AML-193 (cell line): ENCODE measurements at regions not wholly inside any gene's neighbourhood (a gene's known extent, or its start where the extent isn't known, plus 50 kb on each side); places are given as distances from the start of the nearest gene placed in this dataset.
A peak's percentile ranks its signal among the peaks of the same experiment; 100 is the strongest.
"Not testable (repeated sequence)": the region's sequence is repeated elsewhere in the genome, so short reads cannot be mapped to it uniquely, and the experiment has no call there.

Experiments used
- DNase-seq, 2 experiments: peaks; one replicate each; lab custom pipeline; 2025; lab: John Stamatoyannopoulos, UW

DNA sequence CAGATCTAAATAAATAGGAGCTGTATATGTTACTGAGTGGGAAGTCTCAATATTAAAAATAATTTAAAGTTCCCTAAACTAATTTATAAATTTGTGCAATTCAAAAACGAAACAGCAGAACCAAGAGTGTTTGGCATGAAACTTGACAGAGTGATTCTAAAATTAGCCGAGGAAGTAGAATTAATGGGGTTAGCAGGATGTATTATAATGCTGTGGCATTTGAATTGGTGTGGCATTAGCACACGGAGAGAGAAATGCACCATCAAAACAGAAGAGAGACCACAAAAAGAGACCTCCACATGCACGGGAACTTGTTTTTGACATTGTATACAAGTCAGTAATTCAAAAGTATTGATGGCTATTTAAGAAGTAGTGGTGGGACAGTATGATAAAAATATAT lies 366.0 kb upstream of the RGS6 start:
- DNase-seq: no peak

DNA sequence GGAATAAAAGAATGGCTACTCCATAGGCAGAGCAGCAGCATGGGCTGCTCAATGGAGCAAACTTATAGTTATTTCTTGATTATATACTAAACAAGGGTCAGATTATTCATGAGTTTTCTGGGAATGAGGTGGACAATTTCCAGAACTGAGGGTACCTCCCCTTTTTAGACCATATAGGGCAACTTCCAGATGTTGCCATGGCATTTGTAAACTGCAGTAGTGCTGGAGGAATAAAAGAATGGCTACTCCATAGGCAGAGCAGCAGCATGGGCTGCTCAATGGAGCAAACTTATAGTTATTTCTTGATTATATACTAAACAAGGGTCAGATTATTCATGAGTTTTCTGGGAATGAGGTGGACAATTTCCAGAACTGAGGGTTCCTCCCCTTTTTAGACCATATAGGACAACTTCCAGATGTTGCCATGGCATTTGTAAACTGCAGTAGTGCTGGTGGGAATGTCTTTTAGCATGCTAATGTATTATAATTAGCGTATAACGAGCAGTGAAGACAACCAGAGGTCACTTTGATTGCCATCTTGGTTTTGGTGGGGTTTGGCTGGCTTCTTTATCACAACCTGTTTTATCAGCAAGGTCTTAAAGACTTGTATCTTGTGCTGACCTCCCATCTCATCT lies 364.6 kb upstream of the RGS6 start:
- DNase-seq: not testable (repeated sequence)

DNA sequence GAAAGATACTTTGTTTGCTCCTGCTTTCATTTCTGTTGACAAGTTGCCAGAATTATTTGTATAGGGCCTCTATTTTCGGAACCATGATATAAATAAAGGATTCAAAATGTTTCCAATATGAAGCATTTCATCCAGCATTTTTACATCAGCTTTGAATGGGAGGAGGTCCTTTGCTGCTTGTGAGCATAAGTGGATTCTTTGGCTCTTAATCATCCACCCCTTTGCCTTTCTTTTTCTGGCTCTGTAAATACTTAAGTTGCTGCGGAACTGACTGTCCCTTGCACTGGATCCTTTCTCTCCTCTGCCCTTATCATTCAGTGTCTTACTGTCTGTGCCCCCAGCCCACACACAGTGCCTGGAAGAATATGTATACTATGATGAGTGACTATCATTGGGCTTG lies 357.3 kb upstream of the RGS6 start:
- DNase-seq: no peak

DNA sequence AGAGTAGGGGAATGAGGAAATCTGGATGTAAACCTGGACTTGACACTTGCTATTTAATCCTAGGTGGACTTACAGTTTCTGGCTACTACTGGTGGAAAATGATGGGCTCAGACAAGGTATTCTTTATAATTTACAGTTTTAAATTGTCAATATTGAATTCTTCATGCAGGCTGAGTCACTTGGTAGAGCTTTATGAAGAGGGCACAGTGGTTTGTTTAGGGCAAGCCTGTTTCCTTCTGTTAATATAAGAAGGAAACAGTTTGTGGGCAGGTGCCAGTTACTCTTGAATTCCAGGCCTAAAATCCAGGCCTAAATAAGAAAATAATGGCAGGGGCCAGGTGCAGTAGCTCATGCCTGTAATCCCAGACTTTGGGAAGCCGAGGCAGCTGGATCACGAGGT lies 355.8 kb upstream of the RGS6 start:
- DNase-seq: no peak

DNA sequence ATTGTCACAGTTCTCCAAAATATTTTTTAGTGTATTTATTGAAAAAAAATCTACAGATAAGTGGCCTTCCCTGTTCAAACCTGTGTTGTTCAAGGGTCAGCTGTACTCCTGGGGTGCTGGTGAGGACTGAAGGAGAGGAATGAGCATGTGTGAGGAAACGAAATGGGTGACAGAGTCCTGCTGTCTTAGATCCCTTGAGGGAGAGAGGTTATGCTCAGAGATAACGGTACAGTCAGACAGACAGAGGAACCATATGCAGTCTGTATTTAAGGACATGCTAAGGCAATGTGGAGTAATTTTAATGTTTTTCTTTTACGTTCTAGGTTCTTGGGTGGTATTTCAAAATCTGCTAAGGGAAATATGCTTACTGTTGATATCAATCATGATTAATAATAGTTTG lies 352.9 kb upstream of the RGS6 start:
- no peak for DNase-seq

DNA sequence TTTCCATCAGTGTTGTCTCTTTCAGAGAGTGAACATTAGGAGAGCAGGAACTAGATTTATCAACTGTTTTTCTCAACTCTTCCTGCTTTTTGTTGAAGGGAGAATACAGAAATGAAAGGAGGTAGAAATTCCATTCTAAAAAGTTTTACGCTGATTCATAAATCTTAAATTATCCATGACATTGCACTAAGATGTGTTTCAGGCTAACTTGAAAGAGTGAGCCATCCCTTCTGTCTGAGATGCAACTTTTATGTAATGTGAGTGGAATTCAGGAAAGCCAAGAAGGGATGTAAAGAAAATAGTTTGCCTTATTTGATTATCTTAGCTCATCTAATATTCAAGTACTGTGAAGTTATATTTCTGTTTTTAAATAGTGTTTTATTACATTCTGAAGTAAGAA lies 349.5 kb upstream of the RGS6 start:
- no peak for DNase-seq

DNA sequence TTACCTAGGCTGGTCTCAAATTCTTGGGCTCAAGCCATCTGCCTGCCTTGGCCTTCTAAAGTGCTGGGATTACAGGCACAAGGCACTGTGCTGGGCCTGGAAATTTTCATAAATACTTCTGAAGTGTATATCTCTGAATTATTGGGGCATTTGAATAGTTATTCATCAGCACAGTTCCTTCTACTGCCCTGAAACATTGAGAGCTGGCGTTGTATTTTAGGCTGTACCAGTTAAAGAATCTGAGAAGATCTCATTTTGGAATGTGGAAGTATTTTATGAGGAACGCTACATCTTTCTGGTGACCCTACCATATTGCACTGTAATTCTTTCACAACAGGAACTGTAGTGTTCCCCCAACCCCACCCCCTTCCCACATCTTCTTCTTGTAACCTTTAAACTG lies 349.0 kb upstream of the RGS6 start:
- peak; percentile 63 to 67 for DNase-seq

DNA sequence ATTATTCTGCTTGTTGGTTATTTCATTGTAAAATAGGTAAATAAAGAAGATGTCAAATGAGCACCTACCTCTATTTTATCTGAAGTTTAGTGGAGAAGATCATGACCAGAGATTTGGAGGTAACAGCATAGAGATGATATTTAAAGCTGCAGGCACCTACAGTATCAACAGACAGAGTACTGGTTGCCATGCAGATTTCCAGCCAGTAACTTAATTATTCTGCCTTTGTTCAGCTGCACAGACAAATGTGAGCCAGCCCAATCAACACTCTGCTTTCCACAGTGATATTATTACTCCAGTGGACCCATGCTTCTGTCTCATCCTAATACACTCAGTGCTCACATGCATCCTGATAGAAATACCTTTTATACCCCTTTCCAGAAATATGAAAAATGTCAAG lies 348.5 kb upstream of the RGS6 start:
- no peak for DNase-seq

DNA sequence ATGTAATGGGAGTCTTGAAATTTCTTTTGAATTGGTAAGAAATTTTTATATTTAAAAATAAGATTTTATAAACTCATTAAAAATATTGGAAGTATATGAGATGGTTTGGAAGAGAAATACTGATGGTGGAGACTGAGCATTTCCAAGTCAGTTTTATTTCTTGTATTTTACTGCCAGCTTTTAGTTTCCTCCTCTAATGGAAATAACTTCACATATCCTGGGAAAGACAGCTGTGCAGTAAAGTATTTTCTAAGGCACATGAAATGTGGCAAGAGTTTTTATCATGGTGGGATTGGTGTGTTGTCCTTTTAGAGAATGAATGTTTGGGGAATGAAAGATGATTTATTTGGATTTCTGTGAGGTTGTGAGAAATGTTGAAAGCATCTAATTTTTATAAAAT lies 346.9 kb upstream of the RGS6 start:
- DNase-seq: no peak

DNA sequence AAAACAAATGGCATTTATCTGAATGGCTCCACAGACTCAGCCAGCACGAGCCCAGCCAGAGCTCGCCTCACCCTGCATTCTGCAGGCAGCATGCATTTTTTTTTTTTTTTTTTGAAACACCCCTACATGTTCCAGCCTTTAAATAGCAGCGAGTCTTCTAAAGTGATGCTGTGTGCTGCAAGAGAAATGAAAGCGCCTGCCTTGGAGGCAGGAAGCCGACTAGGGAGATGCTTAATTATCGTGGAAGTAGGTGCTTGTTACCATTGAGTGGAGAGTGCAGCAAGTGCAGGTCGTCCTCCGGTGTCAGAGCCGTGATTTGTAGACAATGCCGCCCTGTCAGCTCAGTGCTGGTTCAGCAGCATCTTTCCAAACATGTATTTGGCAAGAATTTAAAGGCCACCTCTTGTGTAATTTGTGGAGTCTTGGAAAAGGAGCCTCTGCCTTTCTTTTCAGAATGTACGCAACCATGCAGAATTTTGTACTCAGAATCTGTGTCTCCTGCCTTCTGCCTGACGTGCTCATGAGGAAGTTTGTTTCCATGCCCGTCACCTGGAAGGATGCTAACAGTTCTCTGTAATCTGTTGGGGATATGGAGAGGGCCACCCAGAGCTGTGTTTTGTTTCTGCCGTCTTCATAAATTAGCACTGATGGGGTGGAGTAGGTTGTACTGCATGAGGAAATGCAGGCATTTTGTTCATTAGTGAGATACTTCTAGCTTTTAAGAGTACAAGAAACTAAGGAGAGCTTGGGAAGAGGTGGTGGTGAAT lies 345.9 kb upstream of the RGS6 start:
- no peak for DNase-seq

DNA sequence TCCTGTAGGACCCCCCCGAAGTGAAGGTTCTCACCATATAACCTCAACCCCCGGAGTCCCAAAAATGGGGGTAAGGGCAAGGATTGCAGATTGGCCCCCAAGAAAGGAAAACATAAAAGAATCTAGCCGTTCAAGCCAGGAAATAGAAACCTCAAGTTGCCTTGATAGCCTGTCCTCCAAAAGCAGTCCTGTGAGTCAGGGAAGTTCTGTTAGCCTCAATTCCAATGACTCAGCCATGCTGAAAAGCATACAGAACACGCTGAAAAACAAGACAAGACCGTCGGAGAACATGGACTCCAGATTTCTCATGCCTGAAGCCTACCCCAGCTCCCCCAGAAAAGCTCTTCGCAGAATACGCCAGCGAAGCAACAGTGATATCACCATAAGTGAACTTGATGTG lies 344.2 kb upstream of the RGS6 start:
- no peak for DNase-seq

DNA sequence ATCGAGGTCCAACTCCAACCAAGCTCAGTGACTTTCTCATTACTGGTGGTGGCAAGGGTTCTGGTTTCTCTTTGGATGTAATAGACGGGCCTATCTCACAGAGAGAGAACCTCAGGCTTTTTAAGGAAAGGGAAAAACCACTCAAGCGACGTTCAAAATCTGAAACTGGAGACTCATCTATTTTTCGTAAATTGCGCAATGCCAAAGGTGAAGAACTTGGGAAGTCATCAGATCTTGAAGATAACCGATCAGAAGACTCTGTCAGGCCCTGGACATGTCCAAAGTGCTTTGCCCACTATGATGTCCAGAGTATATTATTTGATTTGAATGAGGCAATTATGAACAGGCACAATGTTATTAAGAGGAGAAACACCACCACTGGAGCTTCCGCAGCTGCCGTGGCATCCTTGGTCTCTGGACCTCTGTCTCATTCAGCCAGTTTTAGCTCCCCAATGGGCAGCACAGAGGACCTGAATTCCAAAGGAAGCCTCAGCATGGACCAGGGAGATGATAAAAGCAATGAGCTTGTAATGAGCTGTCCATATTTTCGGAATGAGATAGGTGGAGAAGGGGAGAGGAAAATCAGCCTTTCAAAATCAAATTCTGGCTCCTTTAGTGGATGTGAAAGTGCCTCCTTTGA lies 343.5 kb upstream of the RGS6 start:
- DNase-seq: no peak

DNA sequence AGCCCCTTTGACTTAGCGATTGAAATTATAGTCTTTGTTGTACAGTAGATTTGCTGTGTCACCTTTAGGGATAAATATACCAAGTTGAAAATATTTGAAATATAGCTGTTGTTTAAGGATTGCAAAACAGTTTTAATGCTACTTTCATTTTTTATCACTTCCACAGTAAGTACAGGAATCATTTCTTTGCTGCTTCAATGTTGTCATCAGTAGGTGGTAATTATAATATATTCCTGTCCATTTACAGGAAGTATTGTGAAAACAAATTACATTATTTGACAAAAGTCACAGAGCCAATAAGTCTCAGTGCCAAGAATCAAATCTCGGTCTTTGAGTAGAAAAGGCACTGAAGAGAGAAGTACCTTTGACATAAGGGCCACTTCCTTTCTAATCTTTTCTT lies 342.6 kb upstream of the RGS6 start:
- no peak for DNase-seq

DNA sequence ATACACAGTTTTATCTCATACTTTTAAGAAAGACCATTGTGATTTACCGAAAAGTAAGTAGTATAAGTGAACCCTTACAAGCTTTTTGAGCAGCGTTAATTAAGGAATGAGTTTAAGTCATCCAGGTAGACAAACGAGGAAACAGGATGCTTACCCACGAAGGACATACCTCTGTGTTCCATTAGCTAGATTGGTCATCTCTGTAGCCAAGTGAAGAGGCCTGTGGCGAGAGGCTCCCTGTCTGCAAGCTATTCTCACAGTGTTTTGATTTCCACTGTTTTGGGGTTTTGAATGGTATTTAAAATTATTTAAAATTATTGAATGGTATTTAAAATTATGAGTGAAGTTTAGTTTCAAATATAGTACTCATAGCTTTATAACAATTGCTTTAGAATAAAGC lies 342.1 kb upstream of the RGS6 start:
- no peak for DNase-seq

DNA sequence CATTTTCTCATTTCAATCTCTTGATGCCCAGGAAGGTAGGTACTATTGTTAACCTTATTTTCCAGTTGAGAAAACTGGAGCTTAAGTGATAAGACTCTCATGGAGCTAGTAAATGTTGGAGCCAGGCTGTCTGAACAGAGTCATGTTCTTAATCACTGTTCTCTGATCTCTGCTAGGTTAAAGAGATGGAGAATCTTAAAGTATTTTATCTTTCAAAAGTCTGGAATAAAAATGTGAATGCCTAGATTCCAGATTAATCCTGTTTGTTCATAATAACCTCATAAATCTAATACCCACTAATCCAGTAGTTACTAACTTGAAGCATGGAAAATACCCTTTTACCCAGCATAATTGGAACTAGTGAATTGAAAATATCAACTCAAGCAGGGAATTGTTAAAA lies 341.0 kb upstream of the RGS6 start:
- DNase-seq: no peak

DNA sequence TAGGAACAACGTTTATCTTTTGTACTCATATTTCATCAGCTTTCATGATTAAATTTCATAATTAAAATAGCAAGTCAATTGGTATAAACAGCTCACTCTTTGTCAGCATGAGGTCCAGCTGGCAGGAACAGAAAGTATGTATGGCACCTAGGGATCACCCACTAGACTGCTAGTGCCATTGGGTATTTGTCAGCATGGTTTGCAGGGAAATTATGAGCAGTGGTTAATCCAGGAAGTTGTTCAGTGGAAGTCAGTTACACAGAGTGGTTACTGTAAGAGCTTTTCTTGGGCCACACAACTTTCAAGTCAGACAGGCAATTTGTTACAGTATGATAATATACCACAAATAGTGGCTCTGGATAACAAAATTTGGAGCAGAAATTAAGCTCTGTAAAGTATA lies 340.3 kb upstream of the RGS6 start:
- peak; percentile 68 to 89 for DNase-seq

DNA sequence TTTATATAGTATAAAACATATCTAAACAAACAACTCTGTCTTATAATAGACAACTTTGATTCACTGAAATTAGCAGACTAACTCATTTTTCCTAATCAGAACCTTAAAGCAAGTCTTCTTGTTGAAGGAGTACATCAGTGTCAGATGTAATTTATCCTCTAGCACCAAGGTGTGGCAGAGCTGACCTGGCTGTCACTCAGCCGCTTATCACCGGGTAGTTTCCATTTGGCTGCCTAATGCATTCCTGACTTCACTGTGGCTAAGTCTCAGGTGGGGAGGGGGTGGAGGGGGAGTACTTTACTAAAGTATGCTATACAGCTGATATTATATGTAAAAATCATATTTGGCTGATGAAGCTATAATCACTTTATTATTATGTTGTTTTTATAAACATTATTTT lies 339.9 kb upstream of the RGS6 start:
- no peak for DNase-seq

DNA sequence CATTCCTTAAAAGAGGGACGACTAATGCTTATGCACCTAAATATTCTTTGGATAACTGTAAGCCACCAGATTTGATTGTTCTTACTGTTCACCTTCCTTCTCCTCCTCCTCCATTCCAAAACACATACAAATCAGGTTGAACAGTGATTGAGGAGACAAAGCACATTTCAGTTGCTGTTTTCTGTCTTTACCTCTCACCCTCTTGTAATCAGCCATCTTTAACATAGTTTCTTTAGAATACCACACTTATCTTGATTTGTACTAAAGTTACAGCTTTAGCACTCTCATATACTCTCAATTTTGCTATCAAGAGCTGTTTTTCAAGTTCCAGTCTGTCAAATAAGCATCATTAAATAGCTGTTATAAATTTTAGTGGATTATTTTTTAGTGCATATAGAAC lies 338.3 kb upstream of the RGS6 start:
- DNase-seq: no peak

DNA sequence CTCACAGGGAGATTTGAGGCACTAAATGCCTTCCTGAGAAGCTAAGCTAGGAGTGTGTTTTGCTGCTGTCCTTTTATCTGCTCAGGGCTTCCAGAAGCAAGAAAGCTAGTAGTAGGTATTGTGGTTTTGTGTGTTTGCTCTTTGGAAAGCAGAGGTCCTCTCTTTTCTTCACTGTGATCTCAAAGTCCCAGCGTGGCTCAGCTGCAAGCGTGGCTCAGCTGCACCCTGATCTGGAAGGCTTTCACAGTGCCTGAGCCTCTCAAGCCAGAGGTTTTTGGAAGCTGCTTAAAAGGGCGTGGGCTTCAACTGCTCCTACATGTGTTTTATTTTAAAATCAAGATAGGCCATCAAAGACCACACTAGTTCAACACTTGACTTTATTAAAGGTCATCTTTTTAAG lies 337.4 kb upstream of the RGS6 start:
- no peak for DNase-seq

DNA sequence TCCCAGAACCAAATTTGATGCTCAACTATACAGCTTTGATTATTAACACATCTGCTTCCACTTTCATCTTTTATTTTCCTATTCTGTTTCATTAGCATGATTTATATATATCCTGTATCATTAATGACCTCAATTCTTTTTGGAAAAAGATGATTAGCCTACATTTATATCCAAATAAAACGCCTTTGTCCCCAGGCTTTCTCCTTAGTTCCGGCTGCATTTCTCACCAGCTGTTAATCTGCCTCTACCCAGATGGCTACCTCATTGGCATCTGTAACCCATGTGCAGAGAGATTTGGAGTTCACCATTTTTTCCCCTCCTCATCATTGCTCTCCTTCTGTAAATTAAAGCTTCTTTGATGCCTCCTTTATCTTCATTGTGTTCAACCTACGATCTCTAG lies 336.8 kb upstream of the RGS6 start:
- no peak for DNase-seq

DNA sequence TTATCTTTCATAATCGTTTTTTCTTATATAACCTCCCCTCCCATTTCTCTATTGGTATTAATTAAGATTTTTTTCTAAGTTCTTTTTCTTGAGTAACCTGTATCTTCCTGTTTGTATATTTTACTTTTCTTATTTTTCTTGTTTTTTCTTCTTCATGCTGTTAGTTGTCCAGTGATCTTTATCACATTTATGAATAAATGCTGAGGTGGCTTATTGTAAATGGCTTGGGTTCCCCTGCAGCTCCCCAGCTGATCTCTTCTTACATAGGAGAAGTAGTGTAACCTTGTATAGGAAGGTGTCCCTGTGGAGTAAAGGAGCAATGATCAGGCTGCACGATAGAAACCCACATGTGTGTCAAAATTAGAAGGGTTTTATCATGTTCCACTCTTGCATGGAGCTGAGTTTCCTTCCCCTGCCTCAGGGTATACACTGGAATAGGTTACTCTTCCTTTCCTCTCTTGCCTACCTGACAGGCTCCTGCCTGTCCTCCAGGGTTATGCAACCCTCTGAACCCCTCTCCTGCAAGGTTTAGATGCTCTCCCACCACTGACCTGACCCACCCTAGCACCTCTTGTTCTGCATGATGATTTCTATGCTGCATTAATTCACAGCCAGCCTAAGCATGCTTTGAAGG lies 334.8 kb upstream of the RGS6 start:
- DNase-seq: peak in 1 of 2 experiments; percentile 21

DNA sequence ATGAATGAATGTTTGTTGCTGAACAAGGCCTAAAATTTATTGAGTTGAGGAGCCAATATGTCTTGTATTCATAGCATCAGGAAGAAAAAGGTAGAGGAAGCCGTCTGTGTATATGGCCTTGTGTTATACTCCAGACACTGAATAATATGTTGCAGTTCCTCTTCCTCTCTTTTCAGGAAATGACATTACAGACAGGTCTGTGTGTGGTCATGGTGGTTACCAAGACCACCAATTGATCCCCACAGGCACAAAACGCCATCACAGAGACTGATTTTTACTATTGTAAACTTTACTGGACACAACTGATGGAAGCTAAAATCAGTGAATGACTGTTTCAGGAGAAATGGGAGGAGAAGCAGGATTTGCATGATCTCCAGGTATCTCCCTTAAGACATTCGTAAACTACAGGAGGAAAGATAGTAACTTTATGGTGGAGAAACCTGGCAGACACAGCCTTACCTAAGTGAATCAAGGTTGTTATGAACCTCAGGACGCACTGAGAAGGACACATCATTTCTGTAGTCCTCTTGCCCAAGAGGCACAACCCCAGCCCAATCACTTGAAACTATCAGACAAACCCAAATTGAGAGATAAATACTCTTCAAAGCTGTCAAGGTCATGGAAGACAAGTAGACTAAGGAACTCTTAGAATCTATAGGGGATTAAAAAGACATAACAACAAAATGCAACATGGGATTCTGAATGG lies 334.1 kb upstream of the RGS6 start:
- DNase-seq: peak; percentile 74
